Tibial artery (tissue), 4 donors: ENCODE measurements at regions not wholly inside any gene's neighbourhood (a gene's known extent, or its start where the extent isn't known, plus 50 kb on each side); places are given as distances from the start of the nearest gene placed in this dataset.

ENCODE experiments used
- DNase-seq, 2 donors: peaks; one replicate each; pipeline ENCODE4 v3.0.0-alpha.2; 2019
- H3K27ac ChIP-seq, 2 donors: fragments of 200-600 bp; sonication (generic) in 1 of 2; 1 replicate in 1 of 2; 2 replicates in 1 of 2; pipeline ENCODE4 v1.5.1; 2018 to 2019; ENCODE audit warnings: mild to moderate bottlenecking in 1 of 2
- H3K27me3 ChIP-seq, 2 donors: fragments of 200-600 bp; sonication (generic) in 1 of 2; one replicate each; pipeline versions ENCODE4 v1.5.1 to v1.6.0; 2016 to 2019
- H3K36me3 ChIP-seq, 3 donors: fragments of 200-600 bp; sonication (generic) in 2 of 3; one replicate each; pipeline ENCODE4 v1.5.1; 2016 to 2019; ENCODE audit warnings: mild to moderate bottlenecking in 2 of 3
- H3K4me1 ChIP-seq, 4 donors: fragments of 200-600 bp; sonication (generic) in 2 of 4; 1 replicate in 3 of 4; 2 replicates in 1 of 4; pipeline ENCODE4 v1.5.1; 2016 to 2019
- H3K4me3 ChIP-seq, 2 donors: fragments of 200-600 bp; sonication (generic) in 1 of 2; 1 replicate in 1 of 2; 2 replicates in 1 of 2; pipeline ENCODE4 v1.5.1; 2018 to 2019; ENCODE audit warnings: mild to moderate bottlenecking in 2 of 2
- H3K9me3 ChIP-seq, 3 donors: fragments of 200-600 bp; sonication (generic) in 1 of 3; one replicate each; pipeline ENCODE4 v1.5.1; 2016 to 2019
- CTCF ChIP-seq, 2 experiments: fragments of 200-600 bp in 1 of 2; fragments of 450-650 bp in 1 of 2; IDR thresholded peaks; one replicate each; pipeline ENCODE4 v1.5.1; 2017 to 2019; ENCODE audit warnings: antibody characterized with exemption in 2 of 2, mild to moderate bottlenecking in 1 of 2, moderate library complexity in 1 of 2
- intact Hi-C: fragments of 100-400 bp; cut with DNase I; formaldehyde crosslinking; loops from one replicate; pipeline ENCODE4 v1.15.0; 2023; ENCODE audit warnings: low total_unique reads

- DNase-seq, result no peak
- TF ChIP-seq CTCF (IDR thresholded peaks at IDR 0.05), result no peak
- no peak overlapping the region for H3K4me3 ChIP-seq
- no peaks in the 10 kb centered on the region for H3K9me3 ChIP-seq
- intact Hi-C loops, result no loop called here
- no peaks in the 10 kb centered on the region for H3K36me3 ChIP-seq
- no peaks in the 10 kb centered on the region for H3K27me3 ChIP-seq
- no peaks in the 10 kb centered on the region for H3K4me1 ChIP-seq
- H3K27ac ChIP-seq, result no peak overlapping the region
Measured at GRCh38 chr9:90029386-90029785, 424.6 kb downstream of the GADD45G start.

GRCh38 chr9:90029996-90030395, 425.2 kb downstream of the GADD45G start:
- DNase-seq, result no peak
- no peaks in the 10 kb centered on the region for H3K36me3 ChIP-seq
- H3K27me3 ChIP-seq, result no peaks in the 10 kb centered on the region
- intact Hi-C loops, result no loop called here
- TF ChIP-seq CTCF (IDR thresholded peaks at IDR 0.05), result no peak
- H3K4me3 ChIP-seq, result no peak overlapping the region
- H3K9me3 ChIP-seq, result no peaks in the 10 kb centered on the region
- no peaks in the 10 kb centered on the region for H3K4me1 ChIP-seq
- H3K27ac ChIP-seq, result no peak overlapping the region

GRCh38 chr9:90032296-90033027, 427.6 kb downstream of the GADD45G start:
- no peak for TF ChIP-seq CTCF (IDR thresholded peaks at IDR 0.05)
- DNase-seq, result no peak
- Histone ChIP-seq H3K4me1 (no peaks in the 10 kb centered on the region), H3K27ac (no peak overlapping the region), H3K27me3 (no peaks in the 10 kb centered on the region), H3K9me3 (no peaks in the 10 kb centered on the region), H3K4me3 (no peak overlapping the region), H3K36me3 (no peaks in the 10 kb centered on the region)
- intact Hi-C loops, result no loop called here

- intact Hi-C loops, result no loop called here
- no peak for TF ChIP-seq CTCF (IDR thresholded peaks at IDR 0.05)
- DNase-seq, result no peak
- H3K9me3 ChIP-seq, result no peaks in the 10 kb centered on the region
- no peak overlapping the region for H3K27ac ChIP-seq
- H3K4me3 ChIP-seq, result no peak overlapping the region
- H3K36me3 ChIP-seq, result no peaks in the 10 kb centered on the region
- H3K27me3 ChIP-seq, result no peaks in the 10 kb centered on the region
- H3K4me1 ChIP-seq, result no peaks in the 10 kb centered on the region
Measured at GRCh38 chr9:90033028-90033650, 428.3 kb downstream of the GADD45G start.

GRCh38 chr9:90034071-90034470, 429.3 kb downstream of the GADD45G start:
- intact Hi-C loops, result no loop called here
- Histone ChIP-seq H3K27me3 (no peaks in the 10 kb centered on the region), H3K4me3 (no peak overlapping the region), H3K27ac (no peak overlapping the region), H3K4me1 (no peaks in the 10 kb centered on the region), H3K36me3 (no peaks in the 10 kb centered on the region), H3K9me3 (no peaks in the 10 kb centered on the region)
- DNase-seq, result no peak
- TF ChIP-seq CTCF (IDR thresholded peaks at IDR 0.05), result no peak
